ENCODE measurements at regions not wholly inside any gene's neighbourhood (a gene's known extent, or its start where the extent isn't known, plus 50 kb on each side); places are given as distances from the start of the nearest gene placed in this dataset.

DNA sequence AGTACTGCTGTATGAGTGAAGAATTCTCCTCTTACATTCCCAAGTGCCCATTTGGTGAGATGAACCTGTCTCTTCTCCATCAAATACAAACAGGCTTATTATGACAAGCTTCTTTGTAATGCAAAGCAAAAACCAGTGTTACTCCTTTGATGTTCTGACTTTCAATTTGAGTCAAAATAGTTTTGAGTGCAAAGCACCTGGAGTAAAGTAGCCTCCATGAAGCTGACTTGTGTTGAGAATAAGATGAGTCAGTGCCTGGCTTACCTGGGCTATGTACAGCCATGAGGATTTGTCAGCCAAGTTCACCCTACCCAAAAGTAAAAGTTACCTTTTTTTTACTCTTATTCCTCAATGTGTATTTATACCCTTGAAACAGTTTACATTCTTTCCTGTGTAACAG is 132.5 kb upstream of the FMR1 start:
- TF ChIP-seq, protein P1, sequence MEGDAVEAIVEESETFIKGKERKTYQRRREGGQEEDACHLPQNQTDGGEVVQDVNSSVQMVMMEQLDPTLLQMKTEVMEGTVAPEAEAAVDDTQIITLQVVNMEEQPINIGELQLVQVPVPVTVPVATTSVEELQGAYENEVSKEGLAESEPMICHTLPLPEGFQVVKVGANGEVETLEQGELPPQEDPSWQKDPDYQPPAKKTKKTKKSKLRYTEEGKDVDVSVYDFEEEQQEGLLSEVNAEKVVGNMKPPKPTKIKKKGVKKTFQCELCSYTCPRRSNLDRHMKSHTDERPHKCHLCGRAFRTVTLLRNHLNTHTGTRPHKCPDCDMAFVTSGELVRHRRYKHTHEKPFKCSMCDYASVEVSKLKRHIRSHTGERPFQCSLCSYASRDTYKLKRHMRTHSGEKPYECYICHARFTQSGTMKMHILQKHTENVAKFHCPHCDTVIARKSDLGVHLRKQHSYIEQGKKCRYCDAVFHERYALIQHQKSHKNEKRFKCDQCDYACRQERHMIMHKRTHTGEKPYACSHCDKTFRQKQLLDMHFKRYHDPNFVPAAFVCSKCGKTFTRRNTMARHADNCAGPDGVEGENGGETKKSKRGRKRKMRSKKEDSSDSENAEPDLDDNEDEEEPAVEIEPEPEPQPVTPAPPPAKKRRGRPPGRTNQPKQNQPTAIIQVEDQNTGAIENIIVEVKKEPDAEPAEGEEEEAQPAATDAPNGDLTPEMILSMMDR (IDR thresholded peaks at IDR 0.05; ENCODE audit: poor library complexity, severe bottlenecking) = no peak
- no peak for TF ChIP-seq SMC3 (conservative IDR thresholded peaks at IDR 0.05; ENCODE audit: poor library complexity)
- TF ChIP-seq TAF1 (IDR thresholded peaks at IDR 0.05; ENCODE audit: low read depth) = no peak

All from neural cell (in vitro differentiated cells).